ENCODE measurements at regions not wholly inside any gene's neighbourhood (a gene's known extent, or its start where the extent isn't known, plus 50 kb on each side); places are given as distances from the start of the nearest gene placed in this dataset.

DNA sequence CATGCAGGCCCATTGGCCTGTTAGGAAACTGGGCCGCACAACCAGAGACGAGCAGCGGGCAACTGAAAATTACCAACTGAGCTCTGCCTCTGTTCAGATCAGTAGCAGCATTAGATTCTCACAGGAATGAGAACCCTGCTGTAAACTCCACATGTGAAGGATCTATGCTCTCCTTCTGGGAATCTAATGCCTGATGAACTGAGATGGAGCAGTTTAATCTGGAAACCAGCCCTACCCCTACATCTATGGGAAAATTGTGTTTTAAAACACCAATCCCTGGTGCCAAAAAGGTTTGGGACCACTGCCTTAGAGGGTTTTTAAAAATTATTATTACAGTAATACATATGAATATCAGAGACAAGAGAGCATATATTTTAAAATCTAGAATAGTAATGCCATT lies 1144.5 kb downstream of the FSCB start:
- ATAC-seq (ENCODE audit: low read depth) = no peak
- no peak overlapping the region for H3K56ac ChIP-seq (ENCODE audit: extremely low read depth, insufficient read depth, low read length)
- no peak overlapping the region for H4K8ac ChIP-seq (ENCODE audit: low read depth in 2 of 2, low read length in 2 of 2)
- H3K9me3 ChIP-seq (ENCODE audit: control insufficient read depth, insufficient read depth, low read length) = peaks cover 6% of the 10 kb centered on the region
- H2BK5ac ChIP-seq (ENCODE audit: low read depth, low read length, poor library complexity, severe bottlenecking) = no peak overlapping the region
- no peak for TF ChIP-seq FOS (IDR thresholded peaks at IDR 0.05; ENCODE audit: low read depth, low read length)
- no peak for TF ChIP-seq MXI1 (IDR thresholded peaks at IDR 0.05; ENCODE audit: borderline replicate concordance, low read depth, low read length)
- no peak for TF ChIP-seq RAD21 (IDR thresholded peaks at IDR 0.05; ENCODE audit: low read length)
- TF ChIP-seq NFE2L2 (IDR thresholded peaks at IDR 0.05; ENCODE audit: low read depth, low read length) = no peak
- H3K27ac ChIP-seq (ENCODE audit: insufficient read depth, low read length) = no peak overlapping the region
- H2BK120ac ChIP-seq (ENCODE audit: low read depth, low read length) = no peak overlapping the region
- H2AK5ac ChIP-seq (ENCODE audit: low read depth, low read length) = no peak overlapping the region
- no peaks in the 10 kb centered on the region for H3K4me1 ChIP-seq (ENCODE audit: control insufficient read depth, insufficient read depth, low read length)
- H4K91ac ChIP-seq (ENCODE audit: insufficient read depth, low read depth, low read length) = no peak overlapping the region
- DNase-seq = no peak
- no peak overlapping the region for H3K4me3 ChIP-seq (ENCODE audit: insufficient read depth, low read depth, low read length)
- POLR2A ChIA-PET (ENCODE audit: unreplicated experiment) = no interaction called here
- no peaks in the 10 kb centered on the region for H3K9me1 ChIP-seq (ENCODE audit: insufficient read depth, low read length)
- no TSS peak for BruUV-seq (replicated peaks)
- H3K79me1 ChIP-seq (ENCODE audit: low read depth in 1 of 2, low read length in 2 of 2) = no peaks in the 10 kb centered on the region
- dilution Hi-C loops (cut with HindIII; ENCODE audit: low sequenced_read_pairs, unreplicated experiment) = no loop called here
- H3K4ac ChIP-seq (ENCODE audit: low read depth, low read length) = no peak overlapping the region
- no peak overlapping the region for H3K14ac ChIP-seq (replicated peaks; ENCODE audit: low read depth, low read length)
- no peak overlapping the region for H4K5ac ChIP-seq (ENCODE audit: low read depth, low read length)
- no peaks in the 10 kb centered on the region for H3K27me3 ChIP-seq (ENCODE audit: control insufficient read depth, insufficient read depth, low read length)
- no peaks in the 10 kb centered on the region for H4K20me1 ChIP-seq (ENCODE audit: insufficient read depth, low read length)
- no peak overlapping the region for H3K23ac ChIP-seq (ENCODE audit: low read depth, low read length)
- H2AK9ac ChIP-seq (replicated peaks; ENCODE audit: low read depth, low read length, poor library complexity) = no peak overlapping the region
- no peaks in the 10 kb centered on the region for H3K36me3 ChIP-seq (ENCODE audit: control insufficient read depth, insufficient read depth, low read length)
- H3K18ac ChIP-seq (ENCODE audit: low read depth, low read length) = no peak overlapping the region
- no peak overlapping the region for H3K9ac ChIP-seq (ENCODE audit: low read depth, low read length)
- H2AFZ ChIP-seq (replicated peaks; ENCODE audit: low read length, poor library complexity) = no peak overlapping the region
- no peak overlapping the region for H2BK15ac ChIP-seq (ENCODE audit: low read depth, low read length)
- 29% methylated on average over 3 of the region's 3 CpGs; no CpG with 5 or more reads in 1 of the 2 experiments for WGBS, 2 experiments (ENCODE audit: extremely low coverage in 2 of 2, insufficient read length in 1 of 2)
- CTCF ChIA-PET = no interaction called here
- no peak overlapping the region for H3K4me2 ChIP-seq (ENCODE audit: low read depth, low read length)
- in situ Hi-C loops (cut with MboI; ENCODE audit: low sequenced_read_pairs) = no loop called here
- H2BK20ac ChIP-seq (ENCODE audit: low read depth, low read length) = no peak overlapping the region
- intact Hi-C loops (cut with micrococcal nuclease) = no loop called here
